Left renal pelvis (tissue), 4 donors: ENCODE measurements at regions not wholly inside any gene's neighbourhood (a gene's known extent, or its start where the extent isn't known, plus 50 kb on each side); places are given as distances from the start of the nearest gene placed in this dataset.
"Not testable (repeated sequence)": the region's sequence is repeated elsewhere in the genome, so short reads cannot be mapped to it uniquely, and the experiment has no call there.

ENCODE experiments used
- DNase-seq, 4 donors: peaks; one replicate each; pipeline ENCODE4 v3.0.0-alpha.2; 2013; ENCODE audit warnings: low read depth in 4 of 4, low spot score in 3 of 4

DNA sequence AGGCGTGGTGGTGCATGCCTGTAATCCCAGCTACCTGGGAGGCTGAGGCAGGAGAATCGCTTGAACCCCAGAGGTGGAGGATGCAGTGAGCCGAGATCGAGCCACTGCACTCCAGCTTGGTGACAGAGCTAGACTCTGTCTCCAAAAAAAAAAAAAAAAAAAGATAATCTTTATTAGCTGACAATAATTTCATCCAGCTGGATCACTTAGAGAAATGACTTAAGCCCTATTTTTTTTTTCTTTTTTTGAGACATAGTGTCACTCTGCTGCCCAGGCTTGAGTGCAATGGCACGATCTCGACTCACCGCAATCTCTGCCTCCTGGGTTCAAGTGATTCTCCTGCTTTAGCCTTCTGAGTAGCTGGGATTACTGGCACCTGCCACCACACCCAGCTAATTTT, 51.6 kb upstream of the MAP4K4 start:
- DNase-seq: not testable (repeated sequence)

DNA sequence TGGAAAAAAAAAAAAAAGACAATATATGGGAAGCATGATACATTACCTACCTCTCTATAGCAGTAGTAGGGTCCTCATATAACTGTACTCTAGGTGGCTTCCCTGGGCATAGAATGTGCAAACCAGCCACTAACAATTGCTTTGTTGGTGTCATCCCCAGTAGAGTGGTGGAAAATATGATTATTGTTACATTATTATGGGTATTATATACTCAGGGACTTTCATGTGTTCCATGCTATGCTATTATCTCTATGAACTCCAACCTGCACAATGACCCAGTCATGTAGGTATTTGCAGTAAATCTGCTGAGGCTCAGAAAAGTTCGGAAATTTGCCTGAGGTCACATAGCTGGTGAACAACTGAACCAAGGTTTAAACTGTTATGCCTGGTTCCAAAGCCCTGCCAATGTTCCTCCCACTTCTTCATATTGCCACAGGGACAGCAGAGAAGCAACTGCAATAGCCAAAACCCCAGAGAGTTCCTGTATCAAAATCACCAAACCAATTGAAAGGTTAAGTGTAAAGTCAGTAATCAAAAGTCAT, 52.6 kb upstream of the MAP4K4 start:
- no peak for DNase-seq

DNA sequence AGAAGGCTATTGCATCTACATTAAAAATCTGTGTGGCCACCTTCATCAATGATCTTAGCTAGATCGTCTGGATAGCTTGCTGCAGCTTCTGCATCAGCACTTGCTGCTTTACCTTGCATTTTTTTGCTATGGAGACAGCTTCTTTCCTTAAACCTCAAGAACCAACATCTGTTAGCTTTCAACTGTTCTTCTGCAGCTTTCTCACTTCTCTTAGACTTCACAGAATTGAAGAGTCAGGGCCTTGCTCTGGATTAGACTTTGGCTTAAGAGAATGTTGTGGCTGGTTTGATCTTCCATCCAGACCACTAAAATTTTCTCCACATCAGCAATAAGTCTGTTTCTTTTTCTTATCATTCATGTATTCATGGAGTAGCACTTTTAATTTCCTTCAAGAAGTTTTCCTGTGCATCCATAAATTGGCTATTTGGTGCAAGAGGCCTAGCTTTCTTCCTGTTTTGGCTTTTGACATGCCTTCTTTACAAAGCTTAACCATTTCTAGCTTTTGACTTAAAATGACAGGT, 54.4 kb upstream of the MAP4K4 start:
- no peak for DNase-seq

DNA sequence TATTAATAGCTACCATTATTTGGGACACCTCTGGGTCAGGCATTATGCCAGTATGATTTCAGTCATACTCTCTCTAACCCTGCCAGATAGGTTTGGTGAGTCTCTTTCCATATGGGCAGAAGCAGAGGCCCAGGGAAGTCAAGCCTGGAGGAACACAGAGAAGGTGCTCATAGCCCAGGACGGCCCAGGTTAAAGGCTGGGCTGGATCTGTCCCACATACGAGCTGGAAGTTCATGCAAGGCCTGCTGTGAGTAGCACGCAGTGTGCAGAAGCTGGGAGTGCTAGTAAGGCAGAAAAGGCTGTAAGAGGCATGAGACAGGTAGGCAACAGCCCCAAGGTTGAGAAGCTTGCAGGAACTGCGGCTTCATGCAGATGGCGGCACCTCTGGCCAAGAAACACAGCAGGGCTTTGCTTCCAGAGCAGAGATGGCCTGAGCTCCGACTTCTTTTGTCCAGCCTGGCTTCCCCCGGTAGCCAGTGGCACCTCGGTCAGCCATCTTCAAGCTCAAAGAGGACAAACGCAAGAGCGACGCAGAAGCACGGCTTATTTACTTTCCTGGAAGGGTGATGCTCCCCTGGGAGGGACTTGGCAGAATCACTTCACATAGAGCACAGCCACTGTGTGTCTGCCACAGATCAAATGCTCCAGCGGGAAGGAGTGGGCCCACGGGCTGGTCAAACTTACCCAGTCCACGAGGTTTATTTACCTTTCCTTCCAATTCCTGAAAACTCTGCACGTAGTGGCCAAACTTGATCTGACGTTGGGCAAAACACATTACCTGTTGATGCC, 58.5 kb upstream of the MAP4K4 start:
- DNase-seq: no peak

DNA sequence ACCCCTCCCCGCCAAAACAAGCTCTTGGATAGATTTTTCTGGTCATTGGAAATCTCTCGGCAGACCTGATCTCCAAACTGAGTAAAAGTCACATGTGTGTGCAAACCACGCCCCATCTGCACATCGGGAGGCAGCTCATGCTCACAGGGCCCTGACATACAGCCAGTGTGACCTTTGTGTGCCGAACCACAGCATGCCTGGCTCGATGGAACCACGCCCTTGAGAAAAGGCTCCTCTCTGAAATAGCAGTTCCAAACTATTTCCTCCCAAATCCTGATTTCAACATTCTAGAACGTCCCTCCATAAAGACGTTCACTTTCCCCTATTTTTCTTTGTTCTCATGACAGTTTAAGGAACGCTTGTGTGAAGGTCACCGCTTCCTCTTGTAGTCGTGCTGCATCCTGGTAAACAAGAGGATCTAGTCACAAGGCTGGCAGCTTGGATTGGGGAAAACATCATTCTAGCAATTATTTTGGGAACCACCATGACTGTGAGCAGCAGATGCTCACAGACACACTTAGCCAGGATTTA, 59.3 kb upstream of the MAP4K4 start:
- no peak for DNase-seq

DNA sequence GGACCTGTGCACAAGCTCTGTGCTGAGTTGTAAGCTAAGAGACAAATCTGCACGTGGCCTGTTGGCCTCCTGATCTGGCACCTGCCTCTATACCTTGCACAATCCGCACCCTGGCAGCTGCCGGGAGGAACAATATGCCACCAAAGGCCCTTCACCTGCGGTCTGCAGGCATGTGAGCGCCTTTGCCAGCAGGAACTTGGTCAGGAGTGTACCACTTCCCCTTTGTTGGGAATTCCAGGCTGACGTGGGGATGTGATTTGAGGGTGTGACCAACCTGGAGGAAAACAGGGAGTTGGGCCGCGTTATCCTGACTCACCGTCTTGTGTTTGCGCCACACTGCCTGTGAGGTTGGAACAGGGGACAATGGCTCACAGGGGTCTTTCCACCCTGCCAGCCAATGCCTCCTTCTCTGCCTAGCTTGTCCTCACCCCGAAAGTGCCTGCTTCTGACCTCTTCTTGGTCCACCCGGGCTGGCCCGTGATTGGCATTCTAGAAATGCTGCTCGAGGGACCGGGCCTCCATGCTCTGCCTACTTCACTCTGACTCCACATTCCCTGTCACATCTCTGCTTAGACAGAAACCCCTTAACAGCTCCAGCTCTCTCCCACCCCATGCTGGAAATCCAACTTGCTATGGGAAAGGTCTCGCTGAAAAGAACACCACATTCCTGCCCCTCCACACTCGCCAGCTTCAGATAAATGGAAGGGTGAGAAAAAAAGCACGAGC, 67.1 kb upstream of the MAP4K4 start:
- no peak for DNase-seq

DNA sequence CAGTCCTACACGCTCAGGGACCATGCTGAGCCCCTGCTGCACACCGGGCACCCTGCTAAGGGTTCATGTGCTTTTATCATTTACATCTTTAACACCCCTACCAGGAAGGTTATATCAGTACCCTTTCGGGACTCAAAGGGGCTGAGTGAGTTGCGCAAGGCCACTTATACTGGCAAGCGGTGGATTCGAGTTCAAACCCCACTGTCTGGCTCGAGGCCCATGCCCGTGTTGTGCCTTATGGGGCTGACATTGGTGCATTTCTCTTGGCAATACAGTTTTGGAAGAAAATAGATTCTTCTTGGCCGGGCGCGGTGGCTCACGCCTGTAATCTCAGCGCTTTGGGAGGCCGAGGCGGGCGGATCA, 69.5 kb upstream of the MAP4K4 start:
- no peak for DNase-seq

DNA sequence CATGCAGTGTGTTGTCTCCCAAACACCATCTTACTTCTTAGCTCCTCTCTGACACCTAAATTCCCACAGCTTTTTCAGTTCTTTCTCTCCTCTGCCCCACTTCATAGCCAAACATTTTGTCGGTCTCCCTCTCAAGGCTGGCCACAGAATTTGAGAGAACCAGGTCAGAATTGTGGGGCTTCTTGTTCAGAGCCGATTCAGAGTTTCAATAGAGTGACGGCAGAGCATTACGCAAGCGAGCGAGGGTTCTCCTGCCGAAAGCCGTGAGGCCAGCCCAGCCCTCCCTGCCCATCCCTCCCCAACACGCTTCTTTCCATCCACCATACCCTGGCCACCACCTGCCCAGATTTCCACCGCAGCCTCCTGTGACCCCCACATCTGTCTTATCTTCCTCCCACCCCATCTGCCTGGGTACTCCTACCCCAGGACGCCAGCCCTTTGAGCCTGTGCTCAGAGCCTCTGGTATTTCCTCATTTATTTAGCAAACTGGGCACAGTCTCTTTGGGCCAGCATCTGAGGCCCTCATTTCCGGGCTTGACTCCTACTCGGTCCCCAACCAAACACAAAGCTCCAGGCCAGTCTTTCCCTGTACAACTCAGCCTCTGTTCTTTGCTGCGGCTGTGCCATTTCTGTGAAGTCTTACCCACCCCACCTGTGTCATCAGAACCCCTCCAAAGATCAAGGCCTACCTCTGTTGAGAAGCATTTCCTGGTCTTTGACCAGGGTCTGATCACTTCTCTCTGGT, 70.0 kb upstream of the MAP4K4 start:
- DNase-seq: no peak

DNA sequence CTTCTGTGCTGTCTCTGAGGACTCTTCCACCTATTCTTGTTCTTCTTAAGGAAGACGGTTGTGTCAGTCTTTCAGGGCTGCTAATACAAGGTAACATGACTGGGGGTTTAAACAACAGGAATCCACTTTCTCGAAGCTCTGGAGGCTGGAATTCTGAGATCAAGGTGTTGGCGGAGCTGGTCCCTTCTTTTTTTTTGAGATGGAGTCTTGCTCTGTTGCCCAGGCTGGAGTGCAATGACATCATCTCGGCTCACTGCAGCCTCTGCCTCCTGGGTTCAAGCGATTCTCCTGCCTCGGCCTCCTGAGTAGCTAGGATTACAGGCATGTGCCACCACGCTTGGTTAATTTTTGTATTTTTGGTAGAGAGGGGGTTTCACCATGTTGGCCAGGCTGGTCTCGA, 71.7 kb upstream of the MAP4K4 start:
- not testable (repeated sequence) for DNase-seq

DNA sequence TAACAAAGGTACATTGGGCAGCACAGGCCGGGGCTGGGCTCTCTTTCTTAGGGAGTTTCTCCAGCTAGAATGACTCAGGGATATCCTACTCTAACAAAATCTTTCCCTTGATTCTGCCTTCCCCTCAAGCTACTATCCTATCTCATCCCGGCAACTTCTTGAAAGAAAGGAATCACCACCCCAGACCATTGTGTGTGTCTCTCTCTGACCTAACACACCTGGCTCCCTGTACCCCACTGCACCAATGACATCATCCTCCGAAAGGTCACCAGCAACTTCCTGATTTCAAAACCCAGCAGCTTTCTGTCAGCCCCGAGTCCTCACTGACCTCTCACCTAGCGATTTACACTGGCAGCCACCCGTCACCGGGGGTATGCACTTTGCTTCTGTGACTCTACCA, 72.1 kb upstream of the MAP4K4 start:
- no peak for DNase-seq

DNA sequence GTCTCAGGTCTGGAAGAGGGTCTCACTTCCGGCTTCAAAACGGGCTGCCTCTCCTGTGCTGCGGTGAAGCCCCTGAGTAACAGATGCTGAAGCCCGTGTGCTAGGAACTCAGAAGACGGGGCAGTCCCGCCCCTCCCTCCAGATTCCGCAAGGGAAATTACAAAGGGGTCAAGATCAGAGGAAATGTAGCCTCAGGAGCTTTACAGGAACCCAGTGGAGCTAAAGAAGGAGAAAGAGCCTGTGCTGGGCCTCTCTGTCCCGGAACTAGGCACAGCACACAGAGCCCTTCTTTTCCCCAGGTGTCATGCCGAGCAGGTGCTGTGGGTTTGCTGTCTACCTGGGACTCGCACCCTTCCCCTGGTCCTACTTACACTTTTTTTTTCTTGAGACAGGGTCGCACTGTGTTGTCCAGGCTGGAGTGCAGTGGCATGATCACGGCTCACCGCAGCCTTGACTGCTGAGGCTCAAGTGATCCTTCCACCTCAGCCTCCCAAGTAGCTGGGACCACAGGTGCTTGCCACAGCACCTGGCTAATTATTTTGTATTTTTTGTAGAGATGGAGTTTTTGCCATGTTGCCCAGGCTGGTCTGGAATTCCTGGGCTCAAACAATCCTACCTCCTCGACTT, 72.7 kb upstream of the MAP4K4 start:
- DNase-seq: no peak

DNA sequence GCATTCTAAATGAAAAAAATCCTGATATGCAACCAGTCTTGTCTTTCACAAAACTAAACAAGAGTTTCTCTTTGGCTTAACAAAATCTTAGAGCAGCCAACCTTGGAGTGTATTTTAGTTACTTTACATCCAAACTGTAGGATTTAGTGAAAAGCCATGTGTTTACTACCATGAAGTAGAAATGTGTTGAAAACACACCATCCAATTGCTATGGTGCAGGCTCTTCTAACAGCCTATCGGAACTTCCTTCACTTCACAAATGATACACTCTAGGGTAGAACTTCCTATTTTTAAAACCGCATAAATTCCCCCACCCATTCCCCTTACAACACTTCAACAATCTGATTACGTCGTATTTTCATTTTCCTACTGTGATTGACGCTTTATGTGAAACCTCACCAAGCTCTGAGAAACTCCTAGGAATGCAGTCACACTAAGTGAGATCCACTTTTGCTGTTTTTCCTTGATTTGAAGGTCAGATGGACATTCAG, 74.4 kb upstream of the MAP4K4 start:
- DNase-seq: no peak

DNA sequence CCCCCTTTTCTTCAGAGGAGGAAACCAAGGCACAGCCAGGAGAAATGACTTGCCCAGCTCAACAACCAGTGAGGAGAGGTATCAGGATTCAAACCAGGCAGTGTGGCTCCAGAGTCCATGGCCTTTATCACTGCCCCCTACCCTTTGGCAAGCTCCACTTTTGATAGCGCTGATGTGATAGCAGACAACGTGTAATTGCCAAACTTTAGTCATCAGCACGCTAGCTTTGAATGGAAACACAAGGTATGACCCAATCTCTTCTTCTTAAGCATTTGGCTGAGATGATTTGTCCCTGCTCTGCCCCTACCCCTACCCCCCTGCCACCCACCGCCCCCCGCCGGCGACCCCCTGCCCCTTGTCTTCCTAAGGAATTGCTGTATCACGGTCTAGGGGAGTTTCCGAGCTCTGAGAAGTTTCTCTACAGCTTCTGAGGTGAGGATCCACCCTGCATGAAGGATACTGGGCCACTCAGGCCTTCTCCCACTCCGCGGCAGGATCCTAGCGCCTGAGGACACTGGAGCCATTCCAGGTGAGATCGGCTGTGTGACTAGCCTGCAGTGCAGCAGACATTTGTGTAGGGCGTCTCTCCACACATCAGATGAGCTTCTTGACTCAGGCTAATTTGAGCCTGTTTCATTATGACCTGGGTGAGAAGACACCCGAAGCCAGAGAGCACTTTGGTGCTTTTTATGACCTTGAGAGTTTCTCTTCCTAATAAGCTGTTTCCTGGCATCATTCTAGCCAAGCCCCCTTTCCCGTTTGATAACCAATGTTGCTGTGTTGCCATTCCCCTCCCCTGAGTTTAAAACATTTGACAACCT, 75.1 kb upstream of the MAP4K4 start:
- DNase-seq: no peak

DNA sequence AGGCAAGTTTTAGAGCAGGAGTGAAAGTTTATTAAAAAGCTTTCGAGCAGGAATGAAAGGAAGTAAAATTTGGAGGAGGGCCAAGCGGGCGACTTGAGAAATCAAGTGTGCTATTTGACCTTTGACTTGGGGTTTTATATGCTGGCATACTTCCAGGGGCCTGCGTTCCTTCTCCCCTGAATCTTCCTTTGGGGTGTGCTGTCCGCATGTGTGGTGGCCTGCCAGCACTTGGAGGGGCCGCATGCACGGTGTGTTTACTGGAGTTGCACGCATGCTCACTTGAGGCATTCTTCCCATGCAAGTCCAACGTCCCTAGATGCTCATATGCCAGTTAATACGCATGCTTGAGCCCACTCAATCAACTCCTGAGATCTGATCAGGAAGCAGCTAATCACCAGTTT, 78.3 kb upstream of the MAP4K4 start:
- DNase-seq: no peak

DNA sequence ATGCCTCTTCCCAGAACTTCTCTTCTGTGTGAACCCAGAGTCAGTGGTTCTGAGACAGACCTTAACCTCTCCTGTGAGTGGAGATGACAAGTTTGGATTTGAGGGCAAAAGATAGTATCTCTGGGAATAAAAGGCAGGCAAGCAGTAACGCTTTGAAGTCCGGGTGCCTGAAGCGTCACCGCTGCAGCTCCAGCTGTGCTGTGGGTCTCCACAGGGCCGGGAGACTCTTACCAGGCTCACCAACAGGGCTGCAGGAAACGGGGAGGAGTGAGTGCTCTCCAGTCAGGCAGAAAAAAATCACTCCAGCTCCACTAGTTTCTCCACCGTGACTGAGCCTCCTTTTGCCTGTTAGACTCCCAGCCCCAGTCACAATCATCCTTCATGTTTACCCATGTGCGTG, 79.7 kb upstream of the MAP4K4 start:
- DNase-seq: peak in 1 of 4 donors; percentile 25

DNA sequence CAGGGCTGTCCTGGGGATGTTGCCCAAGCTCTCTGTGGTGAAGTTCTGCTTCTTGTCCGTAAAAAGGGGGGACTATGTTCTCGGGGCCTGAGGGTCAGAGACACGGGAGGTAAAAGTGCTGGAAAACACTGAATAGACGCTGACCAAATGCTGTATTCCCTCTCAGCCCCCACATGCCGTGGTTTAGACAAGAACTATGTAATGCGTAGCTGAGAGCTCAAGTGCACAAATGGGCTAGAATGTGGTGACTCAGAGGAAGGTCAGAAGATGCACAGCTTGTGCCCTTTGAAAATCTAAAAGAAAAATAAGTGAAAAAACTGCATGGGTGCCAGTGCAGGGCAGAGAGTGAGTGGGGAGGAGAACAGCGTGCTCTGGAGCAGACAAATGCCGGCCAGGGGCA, 80.3 kb upstream of the MAP4K4 start:
- DNase-seq: no peak

DNA sequence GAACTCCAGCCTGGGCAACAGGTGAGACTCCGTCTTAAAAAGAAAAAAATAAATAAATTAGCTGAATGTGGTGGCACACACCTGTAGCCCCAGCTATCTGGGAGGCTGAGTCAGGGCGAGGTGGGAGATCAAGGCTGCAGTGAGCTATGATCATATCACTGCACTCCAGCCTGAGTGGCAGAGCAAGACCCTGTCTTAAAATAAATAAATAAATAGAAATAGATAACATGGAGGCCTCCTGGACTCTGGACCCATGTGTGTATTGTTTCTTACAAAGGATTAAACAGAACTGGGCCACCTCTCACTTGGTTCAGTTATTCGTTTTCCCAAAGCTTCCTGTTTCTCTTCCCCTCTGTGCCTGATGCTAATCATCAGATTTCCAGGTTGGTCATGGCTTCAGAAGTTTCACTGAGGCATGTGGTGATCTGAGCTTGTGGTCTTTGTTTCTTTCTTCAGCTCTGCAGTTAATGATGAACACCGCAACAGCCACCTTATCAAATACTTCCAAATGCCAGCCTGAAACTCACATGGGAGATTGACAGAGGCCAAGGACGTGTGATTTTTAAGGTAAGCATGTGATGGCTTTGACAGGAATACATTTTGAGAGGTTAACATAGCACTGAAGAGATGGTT, 83.3 kb upstream of the MAP4K4 start:
- DNase-seq: no peak

DNA sequence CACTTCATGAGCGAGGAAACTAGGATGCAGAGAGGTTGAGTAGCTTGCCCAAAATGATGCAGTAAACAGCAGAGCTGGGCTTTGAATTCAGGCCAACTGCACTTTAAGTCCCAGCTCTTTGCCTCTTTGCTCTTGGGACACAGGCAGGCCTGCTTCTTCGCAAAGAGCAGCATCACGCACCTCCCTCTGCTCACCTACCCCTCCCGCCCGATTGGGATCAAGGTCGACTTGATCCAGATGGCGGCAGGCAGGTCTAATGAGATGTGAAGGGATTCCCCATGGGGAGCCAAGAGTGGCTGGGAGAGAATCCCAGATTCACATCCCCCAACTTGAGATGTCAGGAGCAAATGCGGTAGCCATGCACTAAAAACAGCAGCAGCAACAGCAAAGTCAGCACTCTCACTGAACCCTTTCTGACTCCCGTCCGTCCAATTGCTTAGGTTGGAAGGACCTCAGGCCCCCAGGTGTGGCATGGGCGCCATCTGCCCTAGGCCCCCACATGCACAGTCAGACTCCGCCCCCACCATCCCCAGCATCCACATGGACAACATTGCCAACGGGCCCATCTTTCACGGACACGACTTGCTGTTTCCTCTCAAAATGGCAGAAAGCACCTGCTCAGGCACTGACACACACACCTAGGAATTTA, 84.3 kb upstream of the MAP4K4 start:
- DNase-seq: no peak
